ENCODE measurements at regions not wholly inside any gene's neighbourhood (a gene's known extent, or its start where the extent isn't known, plus 50 kb on each side); places are given as distances from the start of the nearest gene placed in this dataset.
A peak's percentile ranks its signal among the peaks of the same experiment; 100 is the strongest.

GRCh38 chr12:68460236-68460635, 128.1 kb upstream of the MDM1 start:
- Mint-ChIP-seq H3K9me3 (peaks cover 3% of the 10 kb centered on the region), H3K27me3 (ENCODE audit: low read depth) (no peaks in the 10 kb centered on the region), H3K4me1 (ENCODE audit: low read depth) (peaks cover 31% of the 10 kb centered on the region), H3K27ac (no peak overlapping the region), H3K36me3 (ENCODE audit: low read depth) (no peaks in the 10 kb centered on the region), H3K4me3 (ENCODE audit: low read depth) (no peak overlapping the region)
- no peak for DNase-seq (ENCODE audit: low spot score)
- intact Hi-C loops (cut with micrococcal nuclease), result no loop called here

- H3K4me1 Mint-ChIP-seq (ENCODE audit: low read depth), result peaks cover 20% of the 10 kb centered on the region
- no peak overlapping the region for H3K4me3 Mint-ChIP-seq (ENCODE audit: low read depth)
- no peaks in the 10 kb centered on the region for H3K36me3 Mint-ChIP-seq (ENCODE audit: low read depth)
- H3K27ac Mint-ChIP-seq, result no peak overlapping the region
- H3K27me3 Mint-ChIP-seq (ENCODE audit: low read depth), result no peaks in the 10 kb centered on the region
- no peaks in the 10 kb centered on the region for H3K9me3 Mint-ChIP-seq
- intact Hi-C loops (cut with micrococcal nuclease), result no loop called here
- DNase-seq (ENCODE audit: low spot score), result no peak
These were observed 129.5 kb upstream of the MDM1 start for GRCh38 chr12:68461645-68462044.

- peaks cover 1% of the 10 kb centered on the region for H3K27me3 Mint-ChIP-seq (ENCODE audit: low read depth)
- peak overlapping the region; percentile 74 for H3K27ac Mint-ChIP-seq
- H3K9me3 Mint-ChIP-seq, result no peaks in the 10 kb centered on the region
- peaks cover 20% of the 10 kb centered on the region for H3K4me1 Mint-ChIP-seq (ENCODE audit: low read depth)
- H3K36me3 Mint-ChIP-seq (ENCODE audit: low read depth), result no peaks in the 10 kb centered on the region
- peak overlapping the region; percentile 67 for H3K4me3 Mint-ChIP-seq (ENCODE audit: low read depth)
- intact Hi-C loops (cut with micrococcal nuclease), result no loop called here
- DNase-seq (ENCODE audit: low spot score), result no peak
These were observed 130.6 kb upstream of the MDM1 start for GRCh38 chr12:68462803-68463202.

- H3K27me3 Mint-ChIP-seq (ENCODE audit: low read depth), result peaks cover 5% of the 10 kb centered on the region
- peaks cover 18% of the 10 kb centered on the region for H3K4me1 Mint-ChIP-seq (ENCODE audit: low read depth)
- H3K4me3 Mint-ChIP-seq (ENCODE audit: low read depth), result no peak overlapping the region
- H3K27ac Mint-ChIP-seq, result no peak overlapping the region
- H3K36me3 Mint-ChIP-seq (ENCODE audit: low read depth), result no peaks in the 10 kb centered on the region
- H3K9me3 Mint-ChIP-seq, result no peaks in the 10 kb centered on the region
- DNase-seq (ENCODE audit: low spot score), result no peak
- intact Hi-C loops (cut with micrococcal nuclease), result no loop called here
These were observed 133.1 kb upstream of the MDM1 start for GRCh38 chr12:68465227-68465626.

- Mint-ChIP-seq H3K27ac (no peak overlapping the region), H3K4me3 (ENCODE audit: low read depth) (no peak overlapping the region), H3K36me3 (ENCODE audit: low read depth) (no peaks in the 10 kb centered on the region), H3K9me3 (no peaks in the 10 kb centered on the region), H3K4me1 (ENCODE audit: low read depth) (peaks cover 12% of the 10 kb centered on the region), H3K27me3 (ENCODE audit: low read depth) (peaks cover 5% of the 10 kb centered on the region)
- no peak for DNase-seq (ENCODE audit: low spot score)
- intact Hi-C loops (cut with micrococcal nuclease), result no loop called here
These were observed 135.4 kb upstream of the MDM1 start for GRCh38 chr12:68467514-68467913.

GRCh38 chr12:68468036-68468435, 135.9 kb upstream of the MDM1 start:
- peaks cover 6% of the 10 kb centered on the region for H3K4me1 Mint-ChIP-seq (ENCODE audit: low read depth)
- H3K4me3 Mint-ChIP-seq (ENCODE audit: low read depth), result no peak overlapping the region
- H3K27ac Mint-ChIP-seq, result no peak overlapping the region
- no peak for DNase-seq (ENCODE audit: low spot score)
- H3K9me3 Mint-ChIP-seq, result no peaks in the 10 kb centered on the region
- no peaks in the 10 kb centered on the region for H3K36me3 Mint-ChIP-seq (ENCODE audit: low read depth)
- H3K27me3 Mint-ChIP-seq (ENCODE audit: low read depth), result peaks cover 5% of the 10 kb centered on the region
- intact Hi-C loops (cut with micrococcal nuclease), result no loop called here

- Mint-ChIP-seq H3K36me3 (ENCODE audit: low read depth) (no peaks in the 10 kb centered on the region), H3K9me3 (no peaks in the 10 kb centered on the region), H3K4me3 (ENCODE audit: low read depth) (no peak overlapping the region), H3K27ac (no peak overlapping the region), H3K27me3 (ENCODE audit: low read depth) (peaks cover 5% of the 10 kb centered on the region), H3K4me1 (ENCODE audit: low read depth) (peaks cover 2% of the 10 kb centered on the region)
- intact Hi-C loops (cut with micrococcal nuclease), result no loop called here
- no peak for DNase-seq (ENCODE audit: low spot score)
These were observed 137.0 kb upstream of the MDM1 start for GRCh38 chr12:68469113-68469512.

GRCh38 chr12:68470664-68471328, 138.6 kb upstream of the MDM1 start:
- H3K27ac Mint-ChIP-seq, result no peak overlapping the region
- no peaks in the 10 kb centered on the region for H3K9me3 Mint-ChIP-seq
- peaks cover 5% of the 10 kb centered on the region for H3K27me3 Mint-ChIP-seq (ENCODE audit: low read depth)
- DNase-seq (ENCODE audit: low spot score), result no peak
- intact Hi-C loops (cut with micrococcal nuclease), result no loop called here
- H3K4me1 Mint-ChIP-seq (ENCODE audit: low read depth), result peaks cover 2% of the 10 kb centered on the region
- no peak overlapping the region for H3K4me3 Mint-ChIP-seq (ENCODE audit: low read depth)
- H3K36me3 Mint-ChIP-seq (ENCODE audit: low read depth), result no peaks in the 10 kb centered on the region

GRCh38 chr12:68474467-68475204, 136.1 kb upstream of the RAP1B start:
- no peak overlapping the region for H3K4me3 Mint-ChIP-seq (ENCODE audit: low read depth)
- peaks cover 14% of the 10 kb centered on the region for H3K4me1 Mint-ChIP-seq (ENCODE audit: low read depth)

GRCh38 chr12:68476794-68477193, 133.9 kb upstream of the RAP1B start:
- H3K4me3 Mint-ChIP-seq (ENCODE audit: low read depth), result no peak overlapping the region
- peaks cover 14% of the 10 kb centered on the region for H3K9me3 Mint-ChIP-seq
- no peak for DNase-seq (ENCODE audit: low spot score)
- no peak overlapping the region for H3K27ac Mint-ChIP-seq
- intact Hi-C loops (cut with micrococcal nuclease), result no loop called here
- H3K4me1 Mint-ChIP-seq (ENCODE audit: low read depth), result peaks cover 26% of the 10 kb centered on the region
- no peaks in the 10 kb centered on the region for H3K27me3 Mint-ChIP-seq (ENCODE audit: low read depth)
- peaks cover 12% of the 10 kb centered on the region for H3K36me3 Mint-ChIP-seq (ENCODE audit: low read depth)

More at GRCh38 chr12:68474467-68475204, 136.1 kb upstream of the RAP1B start:
- H3K36me3 Mint-ChIP-seq (ENCODE audit: low read depth), result peaks cover 4% of the 10 kb centered on the region
- intact Hi-C loops (cut with micrococcal nuclease), result no loop called here
- peaks cover 5% of the 10 kb centered on the region for H3K9me3 Mint-ChIP-seq
- no peak overlapping the region for H3K27ac Mint-ChIP-seq
- DNase-seq (ENCODE audit: low spot score), result no peak
- no peaks in the 10 kb centered on the region for H3K27me3 Mint-ChIP-seq (ENCODE audit: low read depth)

GRCh38 chr12:68477261-68477772, 133.4 kb upstream of the RAP1B start:
- no peak for DNase-seq (ENCODE audit: low spot score)
- Mint-ChIP-seq H3K4me1 (ENCODE audit: low read depth) (peaks cover 31% of the 10 kb centered on the region), H3K27me3 (ENCODE audit: low read depth) (no peaks in the 10 kb centered on the region), H3K4me3 (ENCODE audit: low read depth) (no peak overlapping the region), H3K9me3 (peaks cover 14% of the 10 kb centered on the region), H3K27ac (no peak overlapping the region), H3K36me3 (ENCODE audit: low read depth) (peaks cover 12% of the 10 kb centered on the region)
- intact Hi-C loops (cut with micrococcal nuclease), result no loop called here

GRCh38 chr12:68477906-68478305, 132.8 kb upstream of the RAP1B start:
- Mint-ChIP-seq H3K9me3 (peaks cover 14% of the 10 kb centered on the region), H3K4me3 (ENCODE audit: low read depth) (no peak overlapping the region), H3K27ac (no peak overlapping the region), H3K4me1 (ENCODE audit: low read depth) (peaks cover 37% of the 10 kb centered on the region), H3K27me3 (ENCODE audit: low read depth) (no peaks in the 10 kb centered on the region), H3K36me3 (ENCODE audit: low read depth) (peaks cover 12% of the 10 kb centered on the region)
- DNase-seq (ENCODE audit: low spot score), result no peak
- intact Hi-C loops (cut with micrococcal nuclease), result no loop called here

- intact Hi-C loops (cut with micrococcal nuclease), result no loop called here
- peaks cover 44% of the 10 kb centered on the region for H3K4me1 Mint-ChIP-seq (ENCODE audit: low read depth)
These were observed 132.0 kb upstream of the RAP1B start for GRCh38 chr12:68478516-68479260.

More at GRCh38 chr12:68478516-68479260, 132.0 kb upstream of the RAP1B start:
- Mint-ChIP-seq H3K9me3 (peaks cover 14% of the 10 kb centered on the region), H3K4me3 (ENCODE audit: low read depth) (no peak overlapping the region), H3K27me3 (ENCODE audit: low read depth) (no peaks in the 10 kb centered on the region), H3K27ac (no peak overlapping the region), H3K36me3 (ENCODE audit: low read depth) (peaks cover 12% of the 10 kb centered on the region)
- DNase-seq (ENCODE audit: low spot score), result no peak
